Pancreas (tissue), 10 donors: ENCODE measurements at regions not wholly inside any gene's neighbourhood (a gene's known extent, or its start where the extent isn't known, plus 50 kb on each side); places are given as distances from the start of the nearest gene placed in this dataset.

Source experiments
- ATAC-seq, 4 donors: fragments of 200-7000 bp; cut with Tn5 transposase; one replicate each; pipeline versions ENCODE4 v1.8.0 to v1.9.1; 2020; ENCODE audit warnings: mild to moderate bottlenecking in 4 of 4, moderate library complexity in 4 of 4
- DNase-seq, 6 donors: peaks; one replicate each; pipeline ENCODE4 v3.0.0-alpha.2; 2020
- FAIRE-seq: peaks from 2 replicates; lab custom pipeline; 2012; peaks lifted over from hg19 to GRCh38; lab: Jason Lieb, UNC
- H3K27ac ChIP-seq, 4 donors: fragments of 200-600 bp; sonication (generic); 1 replicate in 3 of 4; 2 replicates in 1 of 4; pipeline versions ENCODE4 v1.5.0 to v1.8.0; 2020
- H3K27me3 ChIP-seq, 4 donors: fragments of 200-600 bp; one replicate each; pipeline ENCODE4 v1.8.0; 2021
- H3K36me3 ChIP-seq, 3 donors: fragments of 200-600 bp; sonication (generic) in 1 of 3; one replicate each; pipeline versions ENCODE4 v1.5.0 to v1.8.0; 2020 to 2021
- H3K4me1 ChIP-seq, 3 donors: fragments of 200-600 bp; one replicate each; pipeline ENCODE4 v1.8.0; 2021
- H3K4me3 ChIP-seq, 4 donors: fragments of 200-600 bp; sonication (generic) in 2 of 4; one replicate each; pipeline versions ENCODE4 v1.5.0 to v1.8.0; 2020 to 2021
- H3K9me3 ChIP-seq, 4 donors: fragments of 200-600 bp; one replicate each; pipeline ENCODE4 v1.8.0; 2021
- CTCF ChIP-seq, 4 donors: fragments of 200-600 bp; sonication (generic) in 3 of 4; IDR thresholded peaks; one replicate each; pipeline versions ENCODE4 v1.5.0 to v1.8.0; 2021; ENCODE audit warnings: antibody characterized with exemption in 4 of 4
- WGBS, 2 donors: extraction: QIAGEN DNeasy Blood & Tissue Kit; methylation state at CpG; one replicate each; pipeline ENCODE4 v1.1.7; 2013; 5-methylcytosine and 5-hydroxymethylcytosine counted together
- intact Hi-C, 3 donors: fragments of 100-400 bp; cut with DNase I; formaldehyde crosslinking; loops; one replicate each; pipeline versions ENCODE4 v1.11.1 to v1.14.2; 2022
- donor health status: healthy with polysubstance abuse.
- donor health status: DM: no; HTN: no; CAD: no; lungs with moderate emphysema.
- donor health status: DM: no; HTN: no; CAD: no.
- donor health status: control.
- donor health status: control.
- donor health status: Bipolar disorder and iron deficiency.
- donor health status: DM: yes; HTN: yes; CAD: no.
- donor health status: DM: no; HTN: no; CAD: no.
- donor health status: DM: no; HTN: no; CAD: no.
- donor health status: DM: yes; HTN: yes; CAD: no.

- 80 to 84% methylated on average over 11 of the region's 11 CpGs for WGBS, 2 donors
- no peak for FAIRE-seq
- Histone ChIP-seq H3K27ac (no peak overlapping the region), H3K36me3 (no peaks in the 10 kb centered on the region), H3K4me1 (no peaks in the 10 kb centered on the region), H3K4me3 (no peak overlapping the region), H3K27me3 (no peaks in the 10 kb centered on the region), H3K9me3 (no peaks in the 10 kb centered on the region)
- intact Hi-C loops: no loop called here
- no peak for TF ChIP-seq CTCF (IDR thresholded peaks at IDR 0.05)
- DNase-seq: no peak
- no peak for ATAC-seq
Observed at GRCh38 chr22:27094633-27095308, 437.4 kb downstream of the MIAT start.

DNA sequence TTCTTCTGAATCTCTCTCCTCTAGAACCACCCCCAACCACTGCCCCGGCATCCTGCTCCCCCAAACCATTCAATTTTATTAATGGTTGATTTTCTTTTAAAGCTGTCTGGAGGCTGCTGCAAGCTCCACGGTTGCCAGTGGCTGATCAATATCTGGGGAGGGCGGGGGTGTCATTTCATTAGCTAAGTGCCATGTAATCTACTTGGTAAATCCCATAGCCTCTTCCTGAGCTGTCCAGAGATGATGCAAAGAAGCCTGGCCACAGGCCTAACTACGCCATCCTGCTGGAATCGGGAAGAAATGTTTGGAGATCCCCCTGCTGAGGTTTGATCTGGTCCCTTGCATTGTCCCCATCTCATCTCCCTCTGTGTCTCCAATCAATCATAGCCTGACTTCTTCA lies 440.1 kb downstream of the MIAT start:
- DNase-seq (no peak), FAIRE-seq (no peak), ATAC-seq (no peak)
- no peak for TF ChIP-seq CTCF (IDR thresholded peaks at IDR 0.05)
- Histone ChIP-seq H3K4me1 (no peaks in the 10 kb centered on the region), H3K27me3 (no peaks in the 10 kb centered on the region), H3K9me3 (no peaks in the 10 kb centered on the region), H3K4me3 (no peak overlapping the region), H3K36me3 (no peaks in the 10 kb centered on the region), H3K27ac (no peak overlapping the region)
- intact Hi-C loops: no loop called here
- WGBS, 2 donors: 55 to 56% methylated on average over 5 of the region's 5 CpGs

DNA sequence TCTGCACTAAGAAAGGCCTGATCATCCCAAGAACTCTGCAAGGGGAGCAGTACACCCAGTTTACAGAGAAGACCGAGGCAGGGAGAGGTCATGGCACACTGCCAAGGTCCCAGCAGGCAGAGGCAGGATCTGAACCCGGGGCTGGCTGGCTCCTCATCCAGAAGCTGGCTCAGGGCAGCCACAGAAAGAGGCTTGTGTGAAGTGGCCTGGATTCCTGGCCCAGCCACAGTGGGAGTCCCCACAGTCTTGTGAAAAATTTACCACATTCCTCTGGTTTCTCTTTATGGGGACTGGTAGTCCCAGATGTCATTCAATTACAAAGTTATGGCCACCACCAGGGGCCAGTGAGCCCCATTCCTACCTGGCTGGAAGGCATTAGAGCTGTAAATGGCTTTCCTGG lies 440.5 kb downstream of the MIAT start:
- no peak for ATAC-seq
- Histone ChIP-seq H3K4me3 (no peak overlapping the region), H3K27me3 (no peaks in the 10 kb centered on the region), H3K36me3 (no peaks in the 10 kb centered on the region), H3K9me3 (no peaks in the 10 kb centered on the region), H3K4me1 (no peaks in the 10 kb centered on the region), H3K27ac (no peak overlapping the region)
- no peak for TF ChIP-seq CTCF (IDR thresholded peaks at IDR 0.05)
- no peak for DNase-seq
- FAIRE-seq: no peak
- intact Hi-C loops: no loop called here
- WGBS, 2 donors: 60 to 67% methylated on average over 2 of the region's 2 CpGs

- DNase-seq (no peak), ATAC-seq (peak in 3 of 4 donors; percentile 25 to 61 (median 49)), FAIRE-seq (no peak)
- Histone ChIP-seq H3K4me1 (no peaks in the 10 kb centered on the region), H3K4me3 (no peak overlapping the region), H3K9me3 (no peaks in the 10 kb centered on the region), H3K36me3 (no peaks in the 10 kb centered on the region), H3K27me3 (no peaks in the 10 kb centered on the region), H3K27ac (no peak overlapping the region)
- TF ChIP-seq CTCF (IDR thresholded peaks at IDR 0.05): no peak
- intact Hi-C loops: no loop called here
- 49 to 50% methylated on average over 15 of the region's 15 CpGs for WGBS, 2 donors
Observed at GRCh38 chr22:27099946-27100722, 442.7 kb downstream of the MIAT start.

DNA sequence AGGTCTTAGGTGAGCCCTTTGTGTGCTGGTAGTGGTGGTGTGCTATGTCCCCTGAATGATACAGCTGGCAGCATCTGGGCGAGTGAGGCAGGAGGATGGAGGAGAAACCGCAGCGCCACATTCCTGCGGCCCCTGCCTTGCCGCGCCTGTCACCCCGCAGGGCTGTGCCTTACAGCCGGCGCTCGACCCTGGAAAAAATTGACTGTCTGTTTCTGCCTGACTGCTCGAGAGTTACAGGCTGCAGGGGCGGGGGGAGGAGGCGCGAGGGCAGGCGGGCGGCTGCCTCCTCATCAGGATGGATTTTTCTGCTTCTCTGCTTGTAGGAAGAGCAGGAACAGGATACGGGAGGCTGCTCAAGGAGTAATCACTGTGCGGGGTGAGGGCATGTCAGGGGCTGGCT lies 443.4 kb downstream of the MIAT start:
- Histone ChIP-seq H3K4me1 (no peaks in the 10 kb centered on the region), H3K9me3 (no peaks in the 10 kb centered on the region), H3K36me3 (no peaks in the 10 kb centered on the region), H3K4me3 (no peak overlapping the region), H3K27me3 (no peaks in the 10 kb centered on the region), H3K27ac (no peak overlapping the region)
- DNase-seq (no peak), FAIRE-seq (no peak), ATAC-seq (peak in 3 of 4 donors; percentile 43 to 59 (median 44))
- 4% methylated on average over 17 to 18 of the region's 18 CpGs for WGBS, 2 donors
- intact Hi-C loops: no loop called here
- no peak for TF ChIP-seq CTCF (IDR thresholded peaks at IDR 0.05)
